Activated T-cell treated with anti-CD3 and anti-CD28 coated beads, Interleukin-2, amount 50 U/mL, for 4 hours (primary cell): ENCODE measurements at regions not wholly inside any gene's neighbourhood (a gene's known extent, or its start where the extent isn't known, plus 50 kb on each side); places are given as distances from the start of the nearest gene placed in this dataset.

ENCODE experiments used
- ATAC-seq, 2 donors: fragments of 200-7000 bp; cut with Tn5 transposase; one replicate each; pipeline ENCODE4 v1.10.0; 2021
- DNase-seq: peaks from one replicate; pipeline ENCODE4 v3.0.0-alpha.2; 2020
- H3K27me3 Mint-ChIP-seq: one replicate; pipeline ENCODE4 v1.8.0; 2021; ENCODE audit warnings: low read depth, mixed read lengths
- H3K36me3 Mint-ChIP-seq: one replicate; pipeline ENCODE4 v1.8.0; 2022; ENCODE audit warnings: mixed read lengths; ENCODE audit not compliant: insufficient read depth
- H3K4me1 Mint-ChIP-seq: one replicate; pipeline ENCODE4 v1.8.0; 2021; ENCODE audit warnings: low read depth, mixed read lengths
- H3K4me3 Mint-ChIP-seq: one replicate; pipeline ENCODE4 v1.8.0; 2021; ENCODE audit warnings: mild to moderate bottlenecking, moderate library complexity, mixed read lengths
- H3K9me3 Mint-ChIP-seq: one replicate; pipeline ENCODE4 v1.8.0; 2021; ENCODE audit warnings: mixed read lengths

DNA sequence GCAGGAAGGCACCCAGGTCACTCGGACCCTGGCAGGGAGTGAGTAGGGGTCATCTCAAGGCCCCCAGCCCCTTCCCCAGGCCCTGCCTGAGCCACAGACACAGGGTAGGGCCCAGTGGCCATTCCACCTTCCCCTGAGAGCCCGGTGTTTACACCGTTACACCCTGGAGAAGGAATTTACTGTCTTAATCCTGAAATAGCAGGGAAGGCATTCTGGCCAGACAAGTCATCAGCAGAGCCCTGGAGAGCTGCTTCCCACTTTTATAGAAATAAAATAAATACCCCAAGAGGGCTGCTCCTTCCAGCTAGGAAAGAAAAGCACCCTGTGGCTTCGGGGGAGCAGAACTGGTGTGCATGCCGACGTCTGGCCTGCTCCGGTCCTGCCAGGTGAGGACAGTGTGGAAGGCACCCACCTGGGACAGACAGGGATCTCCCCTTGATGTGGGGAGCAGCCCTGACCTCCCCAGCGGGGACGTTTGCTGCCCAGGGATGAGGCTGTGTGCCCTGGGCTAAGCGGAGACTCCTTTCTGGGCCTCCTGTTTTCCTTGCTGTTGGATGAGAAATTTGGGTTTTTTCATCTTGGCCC, 180.0 kb downstream of the MN1 start:
- Mint-ChIP-seq H3K9me3 (no peaks in the 10 kb centered on the region), H3K36me3 (no peaks in the 10 kb centered on the region), H3K4me3 (no peak overlapping the region), H3K27me3 (peaks cover 4% of the 10 kb centered on the region), H3K4me1 (no peaks in the 10 kb centered on the region)
- ATAC-seq (no peak), DNase-seq (no peak)

DNA sequence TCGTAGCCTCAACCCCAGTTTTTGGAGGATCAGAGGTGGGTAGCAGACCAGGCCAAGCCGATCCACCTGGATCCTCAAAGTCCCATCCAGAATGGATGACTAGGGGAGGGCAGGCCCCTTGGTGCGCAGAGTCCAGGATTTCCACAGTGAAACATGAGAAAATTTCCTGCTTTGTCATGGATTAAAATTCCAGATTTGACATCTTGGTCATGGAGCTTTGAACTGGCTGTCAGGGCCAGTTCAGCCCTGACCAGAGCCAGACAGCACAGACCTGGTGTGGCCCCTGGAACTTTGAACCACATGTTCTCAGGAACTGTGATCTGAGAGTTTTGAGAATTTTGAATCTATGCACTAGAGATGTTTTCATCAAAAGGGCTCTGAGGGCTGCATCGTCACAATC, 177.5 kb downstream of the MN1 start:
- no peaks in the 10 kb centered on the region for H3K9me3 Mint-ChIP-seq
- no peak overlapping the region for H3K4me3 Mint-ChIP-seq
- H3K4me1 Mint-ChIP-seq: no peaks in the 10 kb centered on the region
- DNase-seq (no peak), ATAC-seq (no peak)
- no peaks in the 10 kb centered on the region for H3K36me3 Mint-ChIP-seq
- no peaks in the 10 kb centered on the region for H3K27me3 Mint-ChIP-seq

DNA sequence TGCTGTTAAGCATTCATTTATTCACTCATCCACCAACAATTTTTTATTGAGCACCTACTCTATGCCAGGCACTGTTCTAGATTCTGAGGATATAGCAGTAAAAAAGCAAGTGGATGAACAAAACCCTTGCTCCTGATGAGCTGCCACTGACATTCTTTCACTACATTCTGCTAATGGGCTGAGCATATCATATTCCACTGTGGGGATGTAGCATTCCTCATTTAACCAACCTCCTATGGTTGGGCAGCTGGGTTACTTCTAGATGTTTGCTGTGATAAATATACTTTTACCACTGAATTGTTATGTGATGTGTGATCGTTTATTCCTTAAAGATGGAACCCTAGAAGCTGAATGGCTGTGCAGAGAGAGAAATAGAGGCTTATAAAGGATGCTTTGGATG, 176.9 kb downstream of the MN1 start:
- Mint-ChIP-seq H3K4me1 (no peaks in the 10 kb centered on the region), H3K4me3 (no peak overlapping the region), H3K9me3 (no peaks in the 10 kb centered on the region), H3K27me3 (no peaks in the 10 kb centered on the region), H3K36me3 (no peaks in the 10 kb centered on the region)
- DNase-seq (no peak), ATAC-seq (no peak)

DNA sequence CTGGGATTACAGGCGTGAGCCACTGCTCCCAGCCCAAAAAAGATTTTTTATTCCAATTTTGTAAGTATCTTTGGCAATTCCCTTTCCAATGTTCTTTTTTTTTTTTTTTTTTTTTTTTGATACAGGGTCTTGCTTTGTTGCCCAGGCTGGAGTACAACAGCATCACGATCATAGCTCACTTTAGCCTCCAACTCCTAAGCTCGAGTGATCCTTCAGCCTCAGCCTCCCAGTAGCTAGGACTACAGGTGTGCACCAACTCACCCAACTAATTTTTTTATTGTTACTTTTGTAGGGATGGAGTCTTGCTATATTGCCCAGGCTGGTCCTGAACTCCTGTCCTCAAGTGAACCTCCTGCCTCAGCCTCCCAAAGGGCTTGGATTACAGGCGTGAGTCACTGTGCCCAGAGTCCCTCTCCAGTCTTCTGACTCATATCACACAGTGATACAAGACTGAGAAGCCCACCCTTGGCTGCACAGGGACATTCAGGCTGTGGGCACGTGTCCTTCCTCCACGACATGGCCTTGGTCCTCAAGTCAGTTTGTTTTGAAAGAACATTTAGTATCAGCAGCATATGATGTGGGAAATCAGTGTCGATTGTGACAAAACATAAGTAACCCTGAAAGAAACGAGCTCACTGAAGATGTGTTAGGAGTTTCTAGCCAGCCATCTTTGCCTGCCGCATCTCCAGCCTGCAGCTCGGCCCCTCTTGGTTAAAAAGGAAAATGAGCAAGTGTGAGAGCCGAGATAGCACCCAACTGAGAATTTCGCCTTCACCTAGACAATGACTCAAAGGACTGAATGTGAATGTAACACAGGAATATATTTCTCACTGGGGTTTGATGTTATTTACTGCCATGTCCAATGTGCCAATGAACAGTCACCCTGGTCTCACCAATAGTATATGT, 175.5 kb downstream of the MN1 start:
- no peak for ATAC-seq
- Mint-ChIP-seq H3K4me1 (no peaks in the 10 kb centered on the region), H3K36me3 (no peaks in the 10 kb centered on the region), H3K27me3 (no peaks in the 10 kb centered on the region), H3K9me3 (no peaks in the 10 kb centered on the region), H3K4me3 (no peak overlapping the region)
- no peak for DNase-seq

DNA sequence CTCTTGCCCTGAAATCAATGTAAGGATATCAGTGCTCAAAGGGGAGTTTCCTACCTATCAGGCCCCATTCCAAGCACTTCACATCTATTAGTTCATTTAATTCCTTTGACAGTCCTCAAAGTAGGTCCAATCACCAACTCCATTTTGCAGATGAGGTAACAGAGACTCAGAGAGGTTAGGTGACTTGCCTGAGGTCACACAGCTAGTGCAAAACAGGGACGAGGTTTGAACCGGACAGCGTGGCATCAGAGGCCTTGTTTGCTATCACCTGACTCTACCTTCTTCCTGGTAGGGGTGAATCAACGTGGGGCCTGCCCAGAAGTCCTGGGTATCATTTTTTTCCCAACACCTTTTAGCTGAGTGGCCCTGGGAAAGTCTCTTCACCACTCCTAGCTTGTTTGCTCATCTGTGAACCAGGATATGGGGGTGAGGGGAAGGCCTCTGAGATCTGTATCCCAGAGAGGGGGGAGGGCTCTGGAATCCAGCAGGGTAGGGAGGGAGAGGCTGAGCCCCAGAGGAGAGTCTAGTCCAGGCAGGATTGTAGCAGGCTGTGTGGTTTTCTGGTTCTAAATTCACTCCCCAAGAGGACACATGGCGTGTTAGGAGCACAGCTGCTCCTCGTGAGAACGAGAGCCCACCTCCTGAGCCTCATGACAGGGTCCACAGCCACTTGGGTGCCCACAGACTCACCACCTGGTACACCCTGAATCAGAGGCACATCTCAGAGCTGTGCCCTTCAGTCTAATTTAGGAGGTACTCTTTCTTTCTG, 174.7 kb downstream of the MN1 start:
- ATAC-seq (no peak), DNase-seq (no peak)
- no peaks in the 10 kb centered on the region for H3K4me1 Mint-ChIP-seq
- no peak overlapping the region for H3K4me3 Mint-ChIP-seq
- H3K27me3 Mint-ChIP-seq: peaks cover under 1% of the 10 kb centered on the region
- H3K9me3 Mint-ChIP-seq: no peaks in the 10 kb centered on the region
- no peaks in the 10 kb centered on the region for H3K36me3 Mint-ChIP-seq

DNA sequence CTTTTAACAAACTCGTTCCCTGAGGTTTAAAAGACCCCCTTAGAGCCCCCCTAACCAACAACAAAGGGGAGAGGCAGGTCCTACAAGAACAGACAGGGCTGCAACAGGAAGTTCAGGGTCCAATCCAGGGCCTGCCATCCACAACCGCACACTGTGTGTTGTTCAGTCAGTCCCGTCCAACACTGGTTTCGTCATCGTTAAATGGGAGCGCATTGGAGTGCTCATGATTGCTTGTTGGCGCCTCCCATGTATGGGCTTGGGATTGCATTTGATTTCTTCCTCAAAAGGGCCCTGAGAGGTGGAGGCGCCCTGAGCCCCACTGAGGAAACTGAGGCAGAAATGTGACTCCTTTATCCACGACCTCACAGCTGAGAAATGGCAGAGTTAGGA, 174.1 kb downstream of the MN1 start:
- ATAC-seq: no peak
- no peak overlapping the region for H3K4me3 Mint-ChIP-seq
- no peaks in the 10 kb centered on the region for H3K9me3 Mint-ChIP-seq
- H3K27me3 Mint-ChIP-seq: peaks cover 2% of the 10 kb centered on the region
- no peaks in the 10 kb centered on the region for H3K36me3 Mint-ChIP-seq
- no peaks in the 10 kb centered on the region for H3K4me1 Mint-ChIP-seq
- DNase-seq: no peak

DNA sequence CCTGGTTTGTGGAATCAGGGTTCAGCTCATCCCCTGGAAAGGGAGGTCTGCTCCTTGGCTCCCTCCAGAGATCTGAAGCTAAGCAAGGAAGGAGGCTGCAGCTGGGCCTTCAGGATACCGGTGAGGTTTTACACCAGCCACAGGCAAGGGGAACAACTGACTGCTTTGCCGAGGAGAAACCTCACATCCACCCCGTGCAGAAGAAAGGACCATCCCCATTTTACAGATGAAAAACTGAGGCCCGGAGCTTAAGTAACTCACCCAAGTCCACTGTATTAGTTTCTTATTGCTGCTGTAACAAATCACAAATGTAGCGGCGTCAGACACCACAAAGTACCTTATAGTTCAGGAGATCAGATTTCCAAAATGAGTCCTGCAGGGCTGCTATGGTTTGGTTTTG, 173.7 kb downstream of the MN1 start:
- H3K27me3 Mint-ChIP-seq: peaks cover 2% of the 10 kb centered on the region
- H3K36me3 Mint-ChIP-seq: no peaks in the 10 kb centered on the region
- ATAC-seq (no peak), DNase-seq (no peak)
- no peaks in the 10 kb centered on the region for H3K4me1 Mint-ChIP-seq
- H3K4me3 Mint-ChIP-seq: no peak overlapping the region
- H3K9me3 Mint-ChIP-seq: no peaks in the 10 kb centered on the region

DNA sequence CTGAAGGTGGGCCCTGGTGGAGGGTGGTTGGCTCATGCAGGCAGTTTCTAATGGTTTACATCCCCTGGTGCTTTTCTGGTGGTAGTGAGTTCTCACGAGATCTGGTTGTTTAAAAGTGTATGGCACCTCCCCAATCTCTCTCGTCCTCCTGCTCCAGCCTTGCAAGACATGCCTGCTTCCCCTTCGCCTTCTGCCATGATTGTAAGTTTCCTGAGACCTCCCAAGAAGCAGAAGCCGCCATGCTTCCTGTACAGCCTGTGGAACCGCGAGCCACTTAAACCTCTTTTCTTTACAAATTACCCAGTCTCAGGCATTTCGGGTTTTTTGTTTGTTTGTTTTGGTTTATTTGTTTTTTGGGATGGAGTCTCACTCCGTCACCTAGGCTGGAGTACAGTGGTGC, 173.2 kb downstream of the MN1 start:
- peaks cover 2% of the 10 kb centered on the region for H3K27me3 Mint-ChIP-seq
- H3K4me1 Mint-ChIP-seq: no peaks in the 10 kb centered on the region
- DNase-seq (no peak), ATAC-seq (no peak)
- no peaks in the 10 kb centered on the region for H3K36me3 Mint-ChIP-seq
- H3K4me3 Mint-ChIP-seq: no peak overlapping the region
- H3K9me3 Mint-ChIP-seq: no peaks in the 10 kb centered on the region

DNA sequence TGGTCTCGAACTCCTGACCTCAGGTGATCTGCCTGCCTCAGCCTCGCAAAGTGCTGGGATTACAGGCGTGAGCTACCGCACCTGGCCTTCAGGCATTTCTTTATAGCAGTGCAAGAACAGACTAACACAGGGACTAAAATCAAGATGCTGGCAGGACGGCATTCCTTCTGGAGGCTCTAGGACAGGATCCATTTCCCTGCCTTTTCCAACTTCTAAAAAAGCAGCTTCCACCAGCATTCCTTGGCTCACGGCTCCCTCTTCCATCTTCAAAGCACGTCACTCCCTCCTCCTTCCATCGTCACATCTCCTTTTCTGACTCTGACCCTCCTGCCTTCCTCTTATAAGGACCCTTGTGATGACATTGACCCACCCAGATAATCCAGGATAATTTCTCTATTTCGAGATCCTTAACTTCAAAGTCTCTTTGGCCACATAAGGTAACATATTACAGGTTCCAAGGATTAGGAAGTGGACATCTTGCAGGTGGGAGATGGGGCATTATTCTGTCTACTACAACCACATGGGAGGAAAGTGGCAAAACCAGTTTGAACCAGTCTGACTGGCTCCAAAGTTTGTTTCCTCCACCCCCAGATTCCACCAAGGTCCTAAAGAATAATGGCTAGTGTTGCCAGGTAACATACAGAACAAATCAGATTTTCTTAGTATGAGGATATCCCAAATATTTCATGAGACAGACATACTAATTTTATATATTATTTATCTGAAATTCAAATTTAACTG, 172.5 kb downstream of the MN1 start:
- no peak for DNase-seq
- ATAC-seq: no peak
- H3K4me1 Mint-ChIP-seq: no peaks in the 10 kb centered on the region
- peaks cover 3% of the 10 kb centered on the region for H3K27me3 Mint-ChIP-seq
- H3K9me3 Mint-ChIP-seq: no peaks in the 10 kb centered on the region
- H3K4me3 Mint-ChIP-seq: no peak overlapping the region
- H3K36me3 Mint-ChIP-seq: no peaks in the 10 kb centered on the region

DNA sequence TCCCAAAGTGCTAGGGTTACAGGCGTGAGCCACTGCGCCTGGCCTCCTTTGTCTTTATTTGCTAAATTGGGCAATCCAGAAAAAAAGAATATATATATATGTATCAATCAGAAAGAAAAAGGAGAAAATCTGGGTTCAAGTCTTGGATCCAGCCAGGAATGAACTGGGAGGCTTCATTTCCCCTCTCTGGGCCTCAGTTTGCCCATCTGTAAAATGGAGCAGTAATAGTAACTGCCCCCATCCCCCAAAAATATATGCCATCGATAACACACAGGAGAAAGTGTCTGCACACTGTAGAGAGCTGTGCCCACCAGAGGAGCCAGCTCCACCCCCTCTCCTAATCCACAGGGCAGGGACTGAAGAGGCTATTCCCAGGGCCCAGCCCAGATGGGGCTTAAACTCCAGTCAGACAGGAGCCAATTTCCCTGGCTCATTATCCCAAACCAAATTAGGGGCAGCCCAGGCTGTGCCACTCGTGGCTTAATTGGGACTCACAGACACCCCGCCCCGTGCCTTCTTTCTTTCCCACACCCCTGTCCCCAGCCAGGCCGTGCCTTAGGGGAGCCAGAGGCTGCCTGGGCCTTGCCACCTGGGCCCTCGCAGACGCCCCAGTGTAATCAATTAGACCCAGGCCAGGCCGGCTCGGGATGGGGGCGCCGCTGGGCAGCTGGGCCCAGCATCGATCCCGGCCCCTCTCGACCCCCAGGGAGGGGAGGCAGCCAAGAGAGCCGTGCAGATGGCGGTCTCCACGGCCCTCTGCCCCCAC, 171.5 kb downstream of the MN1 start:
- H3K4me1 Mint-ChIP-seq: no peaks in the 10 kb centered on the region
- no peak overlapping the region for H3K4me3 Mint-ChIP-seq
- DNase-seq (no peak), ATAC-seq (no peak)
- H3K27me3 Mint-ChIP-seq: peaks cover 4% of the 10 kb centered on the region
- H3K9me3 Mint-ChIP-seq: no peaks in the 10 kb centered on the region
- no peaks in the 10 kb centered on the region for H3K36me3 Mint-ChIP-seq

DNA sequence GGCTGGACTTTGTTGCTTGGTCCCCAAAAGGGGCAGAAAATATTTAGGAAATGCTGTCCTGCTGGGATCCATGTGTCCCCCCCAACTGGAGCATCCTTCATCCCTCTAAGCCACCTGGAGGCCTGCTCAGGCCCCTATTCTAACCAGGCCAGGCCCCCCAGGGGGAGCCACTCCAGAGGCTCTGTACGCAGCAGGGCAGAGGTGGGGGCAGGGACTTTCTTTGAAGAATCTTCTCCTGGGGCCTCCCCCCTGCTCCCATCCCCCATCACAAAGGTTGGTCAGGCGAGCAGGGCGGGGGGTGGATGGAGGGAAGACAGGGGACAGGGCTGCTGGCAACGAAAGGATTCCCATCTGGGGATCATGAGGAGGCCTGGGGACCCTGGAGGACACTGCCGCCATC, 170.8 kb downstream of the MN1 start:
- ATAC-seq (no peak), DNase-seq (no peak)
- no peaks in the 10 kb centered on the region for H3K4me1 Mint-ChIP-seq
- no peaks in the 10 kb centered on the region for H3K9me3 Mint-ChIP-seq
- H3K36me3 Mint-ChIP-seq: no peaks in the 10 kb centered on the region
- peaks cover 4% of the 10 kb centered on the region for H3K27me3 Mint-ChIP-seq
- H3K4me3 Mint-ChIP-seq: no peak overlapping the region

DNA sequence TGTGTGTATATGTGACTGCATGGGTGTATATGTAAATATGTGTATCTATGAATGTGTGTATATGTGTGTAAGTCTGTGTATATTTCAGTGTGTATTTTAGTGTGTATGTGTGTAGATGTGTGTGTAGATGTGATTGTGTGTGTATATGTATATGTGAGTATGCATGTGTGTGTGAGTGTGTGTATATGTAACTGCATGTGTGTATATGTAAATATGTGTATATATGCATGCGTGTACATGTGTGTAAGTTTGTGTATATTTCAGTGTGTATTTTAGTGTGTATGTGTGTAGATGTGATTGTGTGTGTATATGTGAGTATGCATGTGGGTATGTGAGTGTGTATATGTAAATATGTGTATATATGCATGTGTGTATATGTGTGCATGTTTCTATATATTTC, 169.9 kb downstream of the MN1 start:
- Mint-ChIP-seq H3K9me3 (no peaks in the 10 kb centered on the region), H3K4me1 (no peaks in the 10 kb centered on the region), H3K36me3 (no peaks in the 10 kb centered on the region), H3K27me3 (peaks cover 4% of the 10 kb centered on the region), H3K4me3 (no peak overlapping the region)
- no peak for ATAC-seq
- no peak for DNase-seq

DNA sequence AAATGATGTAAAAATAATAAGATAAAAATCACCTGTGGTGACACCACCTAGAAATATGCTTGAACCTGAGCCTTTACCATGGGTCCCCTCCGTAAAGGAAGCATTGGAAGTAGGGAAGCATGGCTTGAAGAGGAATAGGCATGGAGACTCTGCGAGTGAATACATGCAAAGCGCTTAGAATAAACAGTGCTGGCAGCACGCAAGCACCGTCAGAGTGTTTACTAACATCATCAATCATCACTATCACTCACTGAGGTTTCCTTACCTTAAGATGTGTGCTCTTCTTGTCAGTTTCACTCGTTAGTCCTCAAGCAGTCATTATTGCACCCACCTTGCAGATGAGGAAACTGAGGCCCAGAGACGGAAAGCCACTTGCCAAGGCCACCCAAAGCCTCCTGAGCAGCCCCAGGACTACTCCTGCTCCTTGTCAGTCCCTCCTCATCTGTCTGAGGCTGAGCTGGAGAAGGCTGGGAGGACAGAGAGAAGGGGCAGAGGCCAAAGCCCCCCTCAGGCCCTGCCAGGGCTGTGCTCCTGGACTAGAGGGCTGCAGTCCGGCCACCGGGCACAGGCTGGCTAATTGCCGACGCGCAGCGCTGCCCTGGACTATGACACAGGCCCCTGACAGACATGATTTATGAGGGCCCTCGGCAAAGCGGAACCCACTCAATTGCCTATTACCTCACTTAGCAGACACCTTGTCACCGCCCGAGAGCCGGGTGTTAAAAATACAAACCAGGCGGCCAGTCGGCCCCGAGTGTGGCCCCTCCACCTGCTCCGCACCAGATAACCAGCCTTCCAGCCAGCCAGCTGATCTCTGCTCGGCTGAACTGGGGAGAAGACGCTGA, 168.9 kb downstream of the MN1 start:
- no peaks in the 10 kb centered on the region for H3K4me1 Mint-ChIP-seq
- no peak overlapping the region for H3K4me3 Mint-ChIP-seq
- H3K9me3 Mint-ChIP-seq: no peaks in the 10 kb centered on the region
- H3K36me3 Mint-ChIP-seq: no peaks in the 10 kb centered on the region
- H3K27me3 Mint-ChIP-seq: peaks cover 4% of the 10 kb centered on the region
- DNase-seq (no peak), ATAC-seq (no peak)
